Type B pancreatic cell (in vitro differentiated cells): ENCODE measurements at regions not wholly inside any gene's neighbourhood (a gene's known extent, or its start where the extent isn't known, plus 50 kb on each side); places are given as distances from the start of the nearest gene placed in this dataset.

ENCODE experiments used
- DNase-seq: peaks from one replicate; pipeline ENCODE4 v3.0.0; 2021; ENCODE audit warnings: mixed read lengths; ENCODE audit not compliant: unreplicated experiment; ENCODE audit errors: extremely low spot score
- H3K27ac Mint-ChIP-seq: 2 replicates; pipeline ENCODE4 v1.8.0; 2021; ENCODE audit warnings: mild to moderate bottlenecking, mixed read lengths
- H3K27me3 Mint-ChIP-seq: 2 replicates; pipeline ENCODE4 v1.8.0; 2021; ENCODE audit warnings: mixed read lengths
- H3K36me3 Mint-ChIP-seq: 2 replicates; pipeline ENCODE4 v1.8.0; 2021; ENCODE audit warnings: mixed read lengths
- H3K4me1 Mint-ChIP-seq: one replicate; pipeline ENCODE4 v1.8.0; 2021; ENCODE audit warnings: mixed read lengths; ENCODE audit not compliant: unreplicated experiment
- H3K4me3 Mint-ChIP-seq: 2 replicates; pipeline ENCODE4 v1.8.0; 2021; ENCODE audit warnings: mild to moderate bottlenecking, mixed read lengths
- H3K9me3 Mint-ChIP-seq: 2 replicates; pipeline ENCODE4 v1.8.0; 2021; ENCODE audit warnings: mixed read lengths
- CTCF ChIP-seq: fragments of 200-600 bp; sonication (generic); conservative IDR thresholded peaks from 2 replicates; pipeline ENCODE4 v1.5.0; 2021; ENCODE audit warnings: antibody characterized with exemption, mild to moderate bottlenecking

- H3K4me1 Mint-ChIP-seq: peaks cover 19% of the 10 kb centered on the region
- TF ChIP-seq CTCF: no peak
- H3K27ac Mint-ChIP-seq: no peak overlapping the region
- peaks cover 3% of the 10 kb centered on the region for H3K36me3 Mint-ChIP-seq
- H3K9me3 Mint-ChIP-seq: no peaks in the 10 kb centered on the region
- no peak for DNase-seq
- H3K27me3 Mint-ChIP-seq: no peaks in the 10 kb centered on the region
- no peak overlapping the region for H3K4me3 Mint-ChIP-seq
These were observed 159.1 kb downstream of the DLEU7 start for GRCh38 chr13:50684366-50684765.

DNA sequence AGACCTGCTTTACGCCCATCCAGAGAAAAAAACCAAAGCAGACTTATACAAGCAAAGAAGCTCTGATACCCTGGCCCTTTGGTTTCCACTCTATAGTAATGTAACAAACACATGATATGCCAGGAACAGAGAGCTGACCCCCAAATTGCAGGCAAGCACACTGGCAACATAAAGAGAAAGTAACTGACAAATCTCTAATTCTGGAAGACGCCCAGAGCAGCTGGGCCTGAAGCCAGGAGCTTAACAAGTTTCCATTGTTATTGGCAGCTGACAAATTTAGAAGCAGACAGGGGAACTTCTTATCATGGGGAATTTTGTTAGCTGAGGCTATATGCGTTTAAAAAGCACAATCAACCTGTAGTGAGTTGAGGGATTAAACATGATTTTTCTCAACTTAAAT lies 158.0 kb downstream of the DLEU7 start:
- peaks cover 19% of the 10 kb centered on the region for H3K4me1 Mint-ChIP-seq
- H3K36me3 Mint-ChIP-seq: peaks cover 3% of the 10 kb centered on the region
- no peak for DNase-seq
- no peaks in the 10 kb centered on the region for H3K9me3 Mint-ChIP-seq
- no peak for TF ChIP-seq CTCF
- H3K4me3 Mint-ChIP-seq: no peak overlapping the region
- H3K27me3 Mint-ChIP-seq: no peaks in the 10 kb centered on the region
- no peak overlapping the region for H3K27ac Mint-ChIP-seq

DNA sequence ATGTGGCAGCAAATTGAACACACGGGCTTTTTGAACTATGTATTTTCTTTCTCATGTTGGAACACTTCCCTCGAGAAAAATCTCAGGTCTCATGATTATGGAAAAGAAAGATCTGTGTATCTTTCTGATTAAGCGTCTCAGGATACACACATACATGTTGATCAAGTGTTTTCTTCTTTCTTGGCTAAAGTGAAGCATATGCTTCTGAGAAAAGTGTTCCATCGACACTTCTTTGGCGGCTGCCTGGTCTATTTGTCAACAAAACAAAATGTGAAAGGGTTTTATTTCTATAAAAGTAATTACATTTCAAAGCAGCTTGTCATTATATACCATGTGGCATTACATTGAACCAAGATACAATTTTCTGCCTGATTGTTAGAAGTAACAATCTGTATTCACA lies 157.5 kb downstream of the DLEU7 start:
- Mint-ChIP-seq H3K27me3 (no peaks in the 10 kb centered on the region), H3K36me3 (peaks cover 3% of the 10 kb centered on the region), H3K4me1 (peaks cover 19% of the 10 kb centered on the region), H3K9me3 (no peaks in the 10 kb centered on the region), H3K4me3 (no peak overlapping the region), H3K27ac (no peak overlapping the region)
- DNase-seq: no peak
- TF ChIP-seq CTCF: no peak

GRCh38 chr13:50686551-50686950 lies 156.9 kb downstream of the DLEU7 start:
- Mint-ChIP-seq H3K27ac (no peak overlapping the region), H3K4me1 (peaks cover 24% of the 10 kb centered on the region), H3K4me3 (no peak overlapping the region), H3K27me3 (no peaks in the 10 kb centered on the region), H3K9me3 (no peaks in the 10 kb centered on the region), H3K36me3 (peaks cover 3% of the 10 kb centered on the region)
- TF ChIP-seq CTCF: no peak
- no peak for DNase-seq

- no peak for DNase-seq
- peaks cover 3% of the 10 kb centered on the region for H3K36me3 Mint-ChIP-seq
- no peak overlapping the region for H3K27ac Mint-ChIP-seq
- H3K9me3 Mint-ChIP-seq: no peaks in the 10 kb centered on the region
- no peaks in the 10 kb centered on the region for H3K27me3 Mint-ChIP-seq
- no peak overlapping the region for H3K4me3 Mint-ChIP-seq
- H3K4me1 Mint-ChIP-seq: peaks cover 33% of the 10 kb centered on the region
- no peak for TF ChIP-seq CTCF
These were observed 155.9 kb downstream of the DLEU7 start for GRCh38 chr13:50687545-50687944.

DNA sequence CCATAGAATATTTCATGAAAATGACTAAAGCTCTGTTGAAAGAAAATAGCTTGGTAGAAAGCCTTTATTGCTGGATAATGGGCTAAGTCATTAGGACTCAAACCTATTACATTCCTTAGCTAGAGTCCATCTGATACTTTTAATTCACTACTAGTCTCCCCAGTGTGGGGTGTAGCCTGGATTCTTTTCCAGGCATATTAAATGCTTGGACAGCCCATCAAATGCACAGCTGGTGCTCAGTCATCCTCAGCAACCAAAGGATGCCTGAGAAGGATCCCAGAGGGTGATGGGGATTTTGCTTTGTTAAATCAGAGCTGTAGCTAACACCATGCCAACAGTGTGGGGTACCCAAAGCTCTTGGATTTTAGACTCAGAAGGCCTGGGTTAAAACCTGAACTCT lies 153.5 kb downstream of the DLEU7 start:
- no peak for DNase-seq
- TF ChIP-seq CTCF: no peak
- no peak overlapping the region for H3K4me3 Mint-ChIP-seq
- H3K27ac Mint-ChIP-seq: no peak overlapping the region
- H3K9me3 Mint-ChIP-seq: no peaks in the 10 kb centered on the region
- no peaks in the 10 kb centered on the region for H3K27me3 Mint-ChIP-seq
- no peaks in the 10 kb centered on the region for H3K36me3 Mint-ChIP-seq
- H3K4me1 Mint-ChIP-seq: peaks cover 41% of the 10 kb centered on the region
